K562 (cell line): ENCODE measurements at regions not wholly inside any gene's neighbourhood (a gene's known extent, or its start where the extent isn't known, plus 50 kb on each side); places are given as distances from the start of the nearest gene placed in this dataset.

Experiments used
- ATAC-seq: fragments of 200-7000 bp; cut with Tn5 transposase; 3 replicates; pipeline ENCODE4 v1.9.1; 2020; ENCODE audit warnings: moderate library complexity
- BruUV-seq: library from RNA; stranded (reverse); fragments of 400-500 nt; replicated peaks from 2 replicates; lab custom pipeline; 2021; lab: Mats Ljungman, UMichigan
- CTCF ChIA-PET: fragments of 300-600 bp; formaldehyde crosslinking; extraction: SDS; loops from one replicate; lab custom pipeline; 2021; ENCODE audit warnings: low intra/inter-chr PET ratio; lab: Yijun Ruan, JAX
- POLR2A ChIA-PET: fragments of 300-600, 350-650 bp; sonication (Branson Sonifier 250); formaldehyde crosslinking; extraction: SDS; loops from one replicate; lab custom pipeline; 2021; ENCODE audit warnings: antibody characterized with exemption, inconsistent platforms; lab: Yijun Ruan, JAX
- DNase-seq, 4 experiments: peaks; one replicate each; pipeline versions ENCODE4 v3.0.0 to v3.0.0-alpha.2; 2011 to 2018; ENCODE audit warnings: low spot score in 3 of 4, mixed read lengths in 3 of 4; ENCODE audit errors: extremely low read depth in 1 of 4
- FAIRE-seq: peaks from 2 replicates; lab custom pipeline; 2011; peaks lifted over from hg19 to GRCh38; lab: Jason Lieb, UNC
- H2AFZ ChIP-seq: 2 replicates; pipeline ENCODE4 v1.6.0; 2011; ENCODE audit warnings: low read depth, low read length, control low read depth, inconsistent platforms
- H3K27ac ChIP-seq: fragments of 200-600 bp; 3 replicates; pipeline ENCODE4 v1.8.0; 2011; ENCODE audit warnings: low read depth, mild to moderate bottlenecking, control low read depth, inconsistent platforms, low read length, moderate library complexity, mixed read lengths; ENCODE audit errors: extremely low read depth
- H3K27me3 ChIP-seq, 2 experiments: fragments of 300-600 bp in 1 of 2; 2 replicates in 1 of 2; 3 replicates in 1 of 2; pipeline versions ENCODE4 v1.6.0 to v1.8.0; 2011; ENCODE audit warnings: inconsistent platforms in 2 of 2, low read length in 2 of 2, mild to moderate bottlenecking in 1 of 2, mixed read lengths in 1 of 2, moderate library complexity in 1 of 2; ENCODE audit not compliant: control insufficient read depth in 2 of 2, insufficient read depth in 2 of 2
- H3K36me3 ChIP-seq: fragments of 300-600 bp; 3 replicates; pipeline ENCODE4 v1.8.0; 2011; ENCODE audit warnings: mild to moderate bottlenecking, low read length, inconsistent platforms; ENCODE audit not compliant: control insufficient read depth, insufficient read depth
- H3K4me1 ChIP-seq, 2 experiments: fragments of 200-600 bp in 1 of 2; replicated peaks in 1 of 2; 2 replicates in 1 of 2; 3 replicates in 1 of 2; pipeline versions ENCODE4 v1.5.1 to v1.8.0; 2011; ENCODE audit warnings: inconsistent platforms in 2 of 2, low read length in 2 of 2, mild to moderate bottlenecking in 1 of 2, mixed read lengths in 1 of 2, moderate library complexity in 1 of 2; ENCODE audit not compliant: control insufficient read depth in 2 of 2, insufficient read depth in 2 of 2
- H3K4me2 ChIP-seq: 2 replicates; pipeline ENCODE4 v1.6.1; 2011; ENCODE audit warnings: low read length, control low read depth, inconsistent platforms, mixed read lengths; ENCODE audit not compliant: insufficient read depth
- H3K4me3 ChIP-seq: fragments of 200-600 bp; sonication (generic), shearing (Covaris generic); 2 replicates; pipeline ENCODE4 v1.5.1; 2016; ENCODE audit warnings: control low read depth, inconsistent platforms
- H3K79me2 ChIP-seq: fragments of 200-600 bp; 3 replicates; pipeline ENCODE4 v1.8.0; 2011; ENCODE audit warnings: low read length, inconsistent platforms; ENCODE audit not compliant: control insufficient read depth, insufficient read depth
- H3K9ac ChIP-seq, 2 experiments: 2 replicates each; pipeline versions ENCODE4 v1.6.0 to v1.6.1; 2011; ENCODE audit warnings: low read depth in 2 of 2, low read length in 2 of 2, control low read depth in 1 of 2, inconsistent platforms in 1 of 2, mild to moderate bottlenecking in 1 of 2, mixed read lengths in 1 of 2; ENCODE audit not compliant: insufficient read depth in 1 of 2
- H3K9me1 ChIP-seq: one replicate; pipeline ENCODE4 v1.6.0; 2011; ENCODE audit warnings: inconsistent platforms, mild to moderate bottlenecking, low read length, moderate library complexity; ENCODE audit not compliant: control insufficient read depth, insufficient read depth
- H3K9me3 ChIP-seq: replicated peaks from 2 replicates; pipeline ENCODE4 v1.5.1; 2011; ENCODE audit warnings: low read depth, low read length, inconsistent platforms; ENCODE audit not compliant: control insufficient read depth, insufficient read depth
- H4K20me1 ChIP-seq: replicated peaks from 2 replicates; pipeline ENCODE4 v1.6.1; 2011; ENCODE audit warnings: low read length, inconsistent platforms, mixed read lengths; ENCODE audit not compliant: control insufficient read depth, insufficient read depth
- HEY1 ChIP-seq: fragments of 250-450 bp; sonication (Bioruptor Pico); IDR thresholded peaks from 2 replicates; pipeline ENCODE4 v1.5.0; 2020; ENCODE audit warnings: mild to moderate bottlenecking, moderate library complexity, borderline replicate concordance
- IRF9 ChIP-seq: fragments of 450-650 bp; IDR thresholded peaks from 2 replicates; pipeline ENCODE4 v1.6.1; 2016; ENCODE audit warnings: missing biosample characterization, missing genetic modification characterization
- MTA3 ChIP-seq: fragments of 450-650 bp; formaldehyde crosslinking; IDR thresholded peaks from 2 replicates; pipeline ENCODE4 v1.6.1; 2017; ENCODE audit warnings: mild to moderate bottlenecking, borderline replicate concordance
- NCOR1 ChIP-seq: fragments of 450-650 bp; IDR thresholded peaks from 2 replicates; pipeline ENCODE4 v1.6.1; 2016; ENCODE audit warnings: mild to moderate bottlenecking, moderate library complexity
- PCBP2 ChIP-seq: fragments of 200-400 bp; formaldehyde crosslinking; IDR thresholded peaks from 2 replicates; pipeline ENCODE4 v1.6.1; 2018; ENCODE audit warnings: low read length, low read depth, mild to moderate bottlenecking, moderate library complexity; ENCODE audit not compliant: poor library complexity, severe bottlenecking
- PHTF2 ChIP-seq: fragments of 250-450 bp; sonication (Bioruptor Pico); IDR thresholded peaks from 2 replicates; pipeline ENCODE4 v1.5.0; 2021; ENCODE audit warnings: mild to moderate bottlenecking
- SIN3A ChIP-seq, 2 experiments: fragments of 150-350 bp in 1 of 2; IDR thresholded peaks; 2 replicates each; pipeline ENCODE4 v1.6.1; 2011 to 2016; ENCODE audit warnings: borderline replicate concordance in 2 of 2, low read depth in 2 of 2, low read length in 2 of 2, mild to moderate bottlenecking in 2 of 2, moderate library complexity in 2 of 2; ENCODE audit not compliant: control insufficient read depth in 1 of 2
- TBP ChIP-seq: optimal IDR thresholded peaks from 2 replicates; pipeline ENCODE3; 2011; ENCODE audit warnings: low read depth, low read length, improper control_type of control experiment
- ZNF197 ChIP-seq: fragments of 200-800 bp; sonication (Bioruptor generic); IDR thresholded peaks from 2 replicates; pipeline ENCODE4 v1.6.1; 2016; ENCODE audit warnings: low read depth, missing genetic modification characterization, missing compliant biosample characterization
- WGBS: fragments of 100-300 bp; shearing (Covaris generic); methylation state at CpG from one replicate; pipeline ENCODE4 v1.1.6; 2016; ENCODE audit warnings: low coverage, mixed read lengths; ENCODE audit not compliant: insufficient coverage; ENCODE audit errors: missing lambda C conversion rate; 5-methylcytosine and 5-hydroxymethylcytosine counted together
- in situ Hi-C: fragments of 300-500 bp; cut with MboI; formaldehyde crosslinking; loops from 4 replicates; pipeline ENCODE4 v1.15.0; 2018; ENCODE audit warnings: inconsistent platforms, mixed read lengths
- intact Hi-C: fragments of 100-400 bp; cut with micrococcal nuclease; formaldehyde crosslinking; loops from 2 replicates; pipeline ENCODE4 v1.14.2; 2022
- TF ChIP-seq, protein P1 (sequence below): sonication (generic); formaldehyde crosslinking; IDR thresholded peaks from 2 replicates; pipeline ENCODE4 v1.8.0; 2023; ENCODE audit warnings: missing genetic modification reagents, mild to moderate bottlenecking, borderline replicate concordance
- TF ChIP-seq, protein P2 (sequence below): fragments of 250-450 bp; sonication (Bioruptor Pico); IDR thresholded peaks from 2 replicates; pipeline ENCODE4 v1.5.0; 2021

DNA sequence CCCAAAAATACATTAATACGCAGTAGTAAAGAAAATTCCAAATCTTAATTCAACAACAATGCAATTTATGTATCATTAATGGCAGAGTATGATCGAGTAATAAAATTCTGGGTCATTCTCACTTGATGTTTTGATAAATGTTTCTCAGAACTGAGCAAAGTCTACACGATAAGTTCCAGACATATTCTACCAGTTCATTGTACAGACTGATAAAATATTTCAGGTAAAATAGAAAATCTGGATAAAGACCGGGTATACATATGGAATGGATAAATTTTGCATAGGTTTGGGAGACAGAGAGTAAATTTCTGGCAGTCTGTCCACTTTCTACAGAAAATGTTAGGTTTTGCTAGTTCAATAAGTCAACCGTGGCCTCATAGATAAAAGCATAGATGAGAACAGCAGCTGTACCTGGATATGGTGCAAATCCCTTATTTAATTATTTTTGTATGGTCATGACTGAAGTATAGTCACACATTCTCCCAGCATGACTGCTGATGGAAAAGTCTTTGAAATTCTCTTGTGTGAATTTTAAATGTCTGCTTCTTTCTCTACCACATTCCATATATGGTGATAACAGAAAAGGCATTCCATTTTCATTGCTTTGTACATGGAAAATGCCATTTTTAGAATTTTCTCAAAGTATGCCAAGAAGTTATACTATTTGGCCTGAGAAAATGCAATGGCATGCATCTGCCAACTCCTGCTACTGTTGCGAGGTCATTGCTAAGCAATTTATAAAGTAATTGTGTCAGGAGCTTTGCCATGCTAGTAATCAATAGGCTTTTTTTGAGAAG lies 301.9 kb upstream of the ARSJ start:
- H3K27me3 ChIP-seq = no peaks in the 10 kb centered on the region
- FAIRE-seq (no peak), ATAC-seq (no peak), DNase-seq (no peak)
- H2AFZ ChIP-seq = no peak overlapping the region
- no peak overlapping the region for H3K27ac ChIP-seq
- H3K4me1 ChIP-seq = no peaks in the 10 kb centered on the region
- intact Hi-C loops = no loop called here
- H3K9me1 ChIP-seq = no peaks in the 10 kb centered on the region
- no peaks in the 10 kb centered on the region for H3K79me2 ChIP-seq
- H4K20me1 ChIP-seq = no peaks in the 10 kb centered on the region
- H3K36me3 ChIP-seq = no peaks in the 10 kb centered on the region
- H3K9ac ChIP-seq = no peak overlapping the region
- BruUV-seq = no TSS peak
- ChIA-PET CTCF (no interaction called here), POLR2A (no interaction called here)
- no peaks in the 10 kb centered on the region; the same call in 1 of the 2 replicates for H3K9me3 ChIP-seq
- H3K4me2 ChIP-seq = no peak overlapping the region
- 1% methylated on average over 6 of the region's 6 CpGs for WGBS
- no peak overlapping the region for H3K4me3 ChIP-seq
- in situ Hi-C loops = no loop called here
- TF ChIP-seq SIN3A (IDR thresholded peaks at IDR 0.05; ENCODE audit: borderline replicate concordance in 2 of 2, control insufficient read depth in 1 of 2, low read depth in 2 of 2, low read length in 2 of 2) = no peak
- TF ChIP-seq PHTF2 (CRISPR knock-in tag) = no peak
- TF ChIP-seq, protein P1, sequence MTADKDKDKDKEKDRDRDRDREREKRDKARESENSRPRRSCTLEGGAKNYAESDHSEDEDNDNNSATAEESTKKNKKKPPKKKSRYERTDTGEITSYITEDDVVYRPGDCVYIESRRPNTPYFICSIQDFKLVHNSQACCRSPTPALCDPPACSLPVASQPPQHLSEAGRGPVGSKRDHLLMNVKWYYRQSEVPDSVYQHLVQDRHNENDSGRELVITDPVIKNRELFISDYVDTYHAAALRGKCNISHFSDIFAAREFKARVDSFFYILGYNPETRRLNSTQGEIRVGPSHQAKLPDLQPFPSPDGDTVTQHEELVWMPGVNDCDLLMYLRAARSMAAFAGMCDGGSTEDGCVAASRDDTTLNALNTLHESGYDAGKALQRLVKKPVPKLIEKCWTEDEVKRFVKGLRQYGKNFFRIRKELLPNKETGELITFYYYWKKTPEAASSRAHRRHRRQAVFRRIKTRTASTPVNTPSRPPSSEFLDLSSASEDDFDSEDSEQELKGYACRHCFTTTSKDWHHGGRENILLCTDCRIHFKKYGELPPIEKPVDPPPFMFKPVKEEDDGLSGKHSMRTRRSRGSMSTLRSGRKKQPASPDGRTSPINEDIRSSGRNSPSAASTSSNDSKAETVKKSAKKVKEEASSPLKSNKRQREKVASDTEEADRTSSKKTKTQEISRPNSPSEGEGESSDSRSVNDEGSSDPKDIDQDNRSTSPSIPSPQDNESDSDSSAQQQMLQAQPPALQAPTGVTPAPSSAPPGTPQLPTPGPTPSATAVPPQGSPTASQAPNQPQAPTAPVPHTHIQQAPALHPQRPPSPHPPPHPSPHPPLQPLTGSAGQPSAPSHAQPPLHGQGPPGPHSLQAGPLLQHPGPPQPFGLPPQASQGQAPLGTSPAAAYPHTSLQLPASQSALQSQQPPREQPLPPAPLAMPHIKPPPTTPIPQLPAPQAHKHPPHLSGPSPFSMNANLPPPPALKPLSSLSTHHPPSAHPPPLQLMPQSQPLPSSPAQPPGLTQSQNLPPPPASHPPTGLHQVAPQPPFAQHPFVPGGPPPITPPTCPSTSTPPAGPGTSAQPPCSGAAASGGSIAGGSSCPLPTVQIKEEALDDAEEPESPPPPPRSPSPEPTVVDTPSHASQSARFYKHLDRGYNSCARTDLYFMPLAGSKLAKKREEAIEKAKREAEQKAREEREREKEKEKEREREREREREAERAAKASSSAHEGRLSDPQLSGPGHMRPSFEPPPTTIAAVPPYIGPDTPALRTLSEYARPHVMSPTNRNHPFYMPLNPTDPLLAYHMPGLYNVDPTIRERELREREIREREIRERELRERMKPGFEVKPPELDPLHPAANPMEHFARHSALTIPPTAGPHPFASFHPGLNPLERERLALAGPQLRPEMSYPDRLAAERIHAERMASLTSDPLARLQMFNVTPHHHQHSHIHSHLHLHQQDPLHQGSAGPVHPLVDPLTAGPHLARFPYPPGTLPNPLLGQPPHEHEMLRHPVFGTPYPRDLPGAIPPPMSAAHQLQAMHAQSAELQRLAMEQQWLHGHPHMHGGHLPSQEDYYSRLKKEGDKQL (CRISPR knock-in tag) = no peak
- TF ChIP-seq, protein P2, sequence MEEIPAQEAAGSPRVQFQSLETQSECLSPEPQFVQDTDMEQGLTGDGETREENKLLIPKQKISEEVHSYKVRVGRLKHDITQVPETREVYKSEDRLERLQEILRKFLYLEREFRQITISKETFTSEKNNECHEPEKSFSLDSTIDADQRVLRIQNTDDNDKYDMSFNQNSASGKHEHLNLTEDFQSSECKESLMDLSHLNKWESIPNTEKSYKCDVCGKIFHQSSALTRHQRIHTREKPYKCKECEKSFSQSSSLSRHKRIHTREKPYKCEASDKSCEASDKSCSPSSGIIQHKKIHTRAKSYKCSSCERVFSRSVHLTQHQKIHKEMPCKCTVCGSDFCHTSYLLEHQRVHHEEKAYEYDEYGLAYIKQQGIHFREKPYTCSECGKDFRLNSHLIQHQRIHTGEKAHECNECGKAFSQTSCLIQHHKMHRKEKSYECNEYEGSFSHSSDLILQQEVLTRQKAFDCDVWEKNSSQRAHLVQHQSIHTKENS (CRISPR knock-in tag) = no peak
- TF ChIP-seq MTA3 = no peak
- no peak for TF ChIP-seq HEY1 (CRISPR knock-in tag)
- TF ChIP-seq ZNF197 = no peak
- TF ChIP-seq NCOR1 = no peak
- TF ChIP-seq IRF9 (tag) = no peak
- TF ChIP-seq TBP = no peak
- no peak for TF ChIP-seq PCBP2
